K562 (cell line): ENCODE measurements at regions not wholly inside any gene's neighbourhood (a gene's known extent, or its start where the extent isn't known, plus 50 kb on each side); places are given as distances from the start of the nearest gene placed in this dataset.

Experiments
- ATAC-seq: fragments of 200-7000 bp; cut with Tn5 transposase; 3 replicates; pipeline ENCODE4 v1.9.1; 2020; ENCODE audit warnings: moderate library complexity
- BruUV-seq: library from RNA; stranded (reverse); fragments of 400-500 nt; replicated peaks from 2 replicates; lab custom pipeline; 2021; lab: Mats Ljungman, UMichigan
- CTCF ChIA-PET: fragments of 300-600 bp; formaldehyde crosslinking; extraction: SDS; loops from one replicate; lab custom pipeline; 2021; ENCODE audit warnings: low intra/inter-chr PET ratio; lab: Yijun Ruan, JAX
- POLR2A ChIA-PET: fragments of 300-600, 350-650 bp; sonication (Branson Sonifier 250); formaldehyde crosslinking; extraction: SDS; loops from one replicate; lab custom pipeline; 2021; ENCODE audit warnings: antibody characterized with exemption, inconsistent platforms; lab: Yijun Ruan, JAX
- DNase-seq, 4 experiments: peaks; one replicate each; pipeline versions ENCODE4 v3.0.0 to v3.0.0-alpha.2; 2011 to 2018; ENCODE audit warnings: low spot score in 3 of 4, mixed read lengths in 3 of 4; ENCODE audit errors: extremely low read depth in 1 of 4
- FAIRE-seq: peaks from 2 replicates; lab custom pipeline; 2011; peaks lifted over from hg19 to GRCh38; lab: Jason Lieb, UNC
- H2AFZ ChIP-seq: 2 replicates; pipeline ENCODE4 v1.6.0; 2011; ENCODE audit warnings: low read depth, low read length, control low read depth, inconsistent platforms
- H3K27ac ChIP-seq: fragments of 200-600 bp; 3 replicates; pipeline ENCODE4 v1.8.0; 2011; ENCODE audit warnings: low read depth, mild to moderate bottlenecking, control low read depth, inconsistent platforms, low read length, moderate library complexity, mixed read lengths; ENCODE audit errors: extremely low read depth
- H3K27me3 ChIP-seq, 2 experiments: fragments of 300-600 bp in 1 of 2; 2 replicates in 1 of 2; 3 replicates in 1 of 2; pipeline versions ENCODE4 v1.6.0 to v1.8.0; 2011; ENCODE audit warnings: inconsistent platforms in 2 of 2, low read length in 2 of 2, mild to moderate bottlenecking in 1 of 2, mixed read lengths in 1 of 2, moderate library complexity in 1 of 2; ENCODE audit not compliant: control insufficient read depth in 2 of 2, insufficient read depth in 2 of 2
- H3K36me3 ChIP-seq: fragments of 300-600 bp; 3 replicates; pipeline ENCODE4 v1.8.0; 2011; ENCODE audit warnings: mild to moderate bottlenecking, low read length, inconsistent platforms; ENCODE audit not compliant: control insufficient read depth, insufficient read depth
- H3K4me1 ChIP-seq, 2 experiments: fragments of 200-600 bp in 1 of 2; replicated peaks in 1 of 2; 2 replicates in 1 of 2; 3 replicates in 1 of 2; pipeline versions ENCODE4 v1.5.1 to v1.8.0; 2011; ENCODE audit warnings: inconsistent platforms in 2 of 2, low read length in 2 of 2, mild to moderate bottlenecking in 1 of 2, mixed read lengths in 1 of 2, moderate library complexity in 1 of 2; ENCODE audit not compliant: control insufficient read depth in 2 of 2, insufficient read depth in 2 of 2
- H3K4me2 ChIP-seq: 2 replicates; pipeline ENCODE4 v1.6.1; 2011; ENCODE audit warnings: low read length, control low read depth, inconsistent platforms, mixed read lengths; ENCODE audit not compliant: insufficient read depth
- H3K4me3 ChIP-seq: fragments of 200-600 bp; sonication (generic), shearing (Covaris generic); 2 replicates; pipeline ENCODE4 v1.5.1; 2016; ENCODE audit warnings: control low read depth, inconsistent platforms
- H3K79me2 ChIP-seq: fragments of 200-600 bp; 3 replicates; pipeline ENCODE4 v1.8.0; 2011; ENCODE audit warnings: low read length, inconsistent platforms; ENCODE audit not compliant: control insufficient read depth, insufficient read depth
- H3K9ac ChIP-seq, 2 experiments: 2 replicates each; pipeline versions ENCODE4 v1.6.0 to v1.6.1; 2011; ENCODE audit warnings: low read depth in 2 of 2, low read length in 2 of 2, control low read depth in 1 of 2, inconsistent platforms in 1 of 2, mild to moderate bottlenecking in 1 of 2, mixed read lengths in 1 of 2; ENCODE audit not compliant: insufficient read depth in 1 of 2
- H3K9me1 ChIP-seq: one replicate; pipeline ENCODE4 v1.6.0; 2011; ENCODE audit warnings: inconsistent platforms, mild to moderate bottlenecking, low read length, moderate library complexity; ENCODE audit not compliant: control insufficient read depth, insufficient read depth
- H3K9me3 ChIP-seq: replicated peaks from 2 replicates; pipeline ENCODE4 v1.5.1; 2011; ENCODE audit warnings: low read depth, low read length, inconsistent platforms; ENCODE audit not compliant: control insufficient read depth, insufficient read depth
- H4K20me1 ChIP-seq: replicated peaks from 2 replicates; pipeline ENCODE4 v1.6.1; 2011; ENCODE audit warnings: low read length, inconsistent platforms, mixed read lengths; ENCODE audit not compliant: control insufficient read depth, insufficient read depth
- CHCHD3 ChIP-seq: fragments of 250-450 bp; sonication (Bioruptor Pico); IDR thresholded peaks from 2 replicates; pipeline ENCODE4 v2.1.2; 2022; ENCODE audit warnings: mild to moderate bottlenecking
- COPS2 ChIP-seq: fragments of 450-650 bp; conservative IDR thresholded peaks from 2 replicates; pipeline ENCODE4 v1.6.1; 2016; ENCODE audit warnings: mild to moderate bottlenecking, moderate library complexity
- CSDE1 ChIP-seq, 2 experiments: fragments of 450-650 bp; IDR thresholded peaks; 2 replicates each; pipeline ENCODE4 v1.6.1; 2016; ENCODE audit warnings: mild to moderate bottlenecking in 1 of 2
- CXXC5 ChIP-seq: fragments of 250-450 bp; sonication (Bioruptor Pico); IDR thresholded peaks from 2 replicates; pipeline ENCODE4 v1.8.0; 2022; ENCODE audit warnings: inconsistent platforms, mild to moderate bottlenecking, moderate library complexity
- ELF4 ChIP-seq: fragments of 450-650 bp; formaldehyde crosslinking; IDR thresholded peaks from 2 replicates; pipeline ENCODE4 v1.4.0; 2022; ENCODE audit warnings: missing genetic modification characterization
- HMGN3 ChIP-seq: IDR thresholded peaks from 2 replicates; pipeline ENCODE4 v1.6.1; 2011; ENCODE audit warnings: borderline replicate concordance, low read depth, mild to moderate bottlenecking, mixed read lengths, low read length; ENCODE audit not compliant: insufficient read length; ENCODE audit errors: extremely low read depth
- KDM2B ChIP-seq: fragments of 250-450 bp; sonication (Bioruptor Pico); IDR thresholded peaks from 2 replicates; pipeline ENCODE4 v1.8.0; 2021; ENCODE audit warnings: mild to moderate bottlenecking, moderate library complexity
- NEUROD1 ChIP-seq: fragments of 150-350 bp; IDR thresholded peaks from 2 replicates; pipeline ENCODE4 v1.6.1; 2014; ENCODE audit warnings: borderline replicate concordance, low read length, low read depth; ENCODE audit not compliant: partially characterized antibody
- NUFIP1 ChIP-seq: fragments of 450-650 bp; IDR thresholded peaks from 2 replicates; pipeline ENCODE4 v1.6.1; 2018; ENCODE audit not compliant: partially characterized antibody
- PKNOX1 ChIP-seq: fragments of 450-650 bp; IDR thresholded peaks from 2 replicates; pipeline ENCODE4 v1.6.1; 2016
- SMARCA4 ChIP-seq: fragments of 450-650 bp; IDR thresholded peaks from 2 replicates; pipeline ENCODE4 v1.6.1; 2016
- SNRNP70 ChIP-seq: fragments of 200-400 bp; formaldehyde crosslinking; optimal IDR thresholded peaks from 2 replicates; pipeline ENCODE3; 2017; ENCODE audit warnings: low read depth, low read length
- TBL1XR1 ChIP-seq, 2 experiments: IDR thresholded peaks; 2 replicates each; pipeline ENCODE4 v1.6.1; 2012; ENCODE audit warnings: improper control_type of control experiment in 2 of 2, low read length in 2 of 2, mild to moderate bottlenecking in 1 of 2
- TCF15 ChIP-seq: fragments of 250-450 bp; sonication (Bioruptor Pico); IDR thresholded peaks from 2 replicates; pipeline ENCODE4 v1.8.0; 2022; ENCODE audit warnings: moderate library complexity, mild to moderate bottlenecking, inconsistent platforms
- TSHZ1 ChIP-seq: fragments of 250-450 bp; sonication (Bioruptor Pico); IDR thresholded peaks from 2 replicates; pipeline ENCODE4 v1.4.0; 2020; ENCODE audit warnings: mild to moderate bottlenecking, moderate library complexity
- WGBS: fragments of 100-300 bp; shearing (Covaris generic); methylation state at CpG from one replicate; pipeline ENCODE4 v1.1.6; 2016; ENCODE audit warnings: low coverage, mixed read lengths; ENCODE audit not compliant: insufficient coverage; ENCODE audit errors: missing lambda C conversion rate; 5-methylcytosine and 5-hydroxymethylcytosine counted together
- in situ Hi-C: fragments of 300-500 bp; cut with MboI; formaldehyde crosslinking; loops from 4 replicates; pipeline ENCODE4 v1.15.0; 2018; ENCODE audit warnings: inconsistent platforms, mixed read lengths
- intact Hi-C: fragments of 100-400 bp; cut with micrococcal nuclease; formaldehyde crosslinking; loops from 2 replicates; pipeline ENCODE4 v1.14.2; 2022
- TF ChIP-seq, protein P1 (sequence below): sonication (generic); formaldehyde crosslinking; IDR thresholded peaks from 2 replicates; pipeline ENCODE4 v1.8.1; 2023; ENCODE audit warnings: mild to moderate bottlenecking, missing genetic modification reagents, moderate library complexity

- TF ChIP-seq SNRNP70: no peak
- no peak for TF ChIP-seq PKNOX1
- TF ChIP-seq ELF4 (CRISPR knock-in tag): no peak
- no peak for TF ChIP-seq TBL1XR1 (IDR thresholded peaks at IDR 0.05; ENCODE audit: low read length in 2 of 2)
Measured at GRCh38 chr9:106207298-106207697, 513.0 kb downstream of the TMEM38B start (continued).

GRCh38 chr9:106218427-106218826 is 524.1 kb downstream of the TMEM38B start:
- DNase-seq (no peak), ATAC-seq (no peak), FAIRE-seq (no peak)
- intact Hi-C loops (no loop called here), in situ Hi-C loops (no loop called here)
- Histone ChIP-seq H3K79me2 (no peaks in the 10 kb centered on the region), H3K27ac (no peak overlapping the region), H3K9me1 (no peaks in the 10 kb centered on the region), H3K4me2 (no peak overlapping the region), H2AFZ (no peak overlapping the region), H3K36me3 (no peaks in the 10 kb centered on the region), H3K9me3 (peaks cover 2% of the 10 kb centered on the region; the same call in 1 of the 2 replicates), H3K4me1 (no peaks in the 10 kb centered on the region), H3K9ac (no peak overlapping the region), H3K4me3 (no peak overlapping the region), H3K27me3 (no peaks in the 10 kb centered on the region), H4K20me1 (no peaks in the 10 kb centered on the region)
- WGBS: 2% methylated on average over 3 of the region's 3 CpGs
- CTCF ChIA-PET: no interaction called here
- no TSS peak for BruUV-seq
- POLR2A ChIA-PET: no interaction called here
- TF ChIP-seq COPS2 (no peak), TCF15 (CRISPR knock-in tag) (no peak), CSDE1 (IDR thresholded peaks at IDR 0.05) (no peak), HMGN3 (no peak), CHCHD3 (CRISPR knock-in tag) (no peak), NUFIP1 (no peak), KDM2B (CRISPR knock-in tag) (no peak), SMARCA4 (no peak), CXXC5 (no peak), TSHZ1 (CRISPR knock-in tag) (no peak), NEUROD1 (no peak)
- TF ChIP-seq, protein P1, sequence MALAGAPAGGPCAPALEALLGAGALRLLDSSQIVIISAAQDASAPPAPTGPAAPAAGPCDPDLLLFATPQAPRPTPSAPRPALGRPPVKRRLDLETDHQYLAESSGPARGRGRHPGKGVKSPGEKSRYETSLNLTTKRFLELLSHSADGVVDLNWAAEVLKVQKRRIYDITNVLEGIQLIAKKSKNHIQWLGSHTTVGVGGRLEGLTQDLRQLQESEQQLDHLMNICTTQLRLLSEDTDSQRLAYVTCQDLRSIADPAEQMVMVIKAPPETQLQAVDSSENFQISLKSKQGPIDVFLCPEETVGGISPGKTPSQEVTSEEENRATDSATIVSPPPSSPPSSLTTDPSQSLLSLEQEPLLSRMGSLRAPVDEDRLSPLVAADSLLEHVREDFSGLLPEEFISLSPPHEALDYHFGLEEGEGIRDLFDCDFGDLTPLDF (CRISPR knock-in tag): no peak
